Neural cell (in vitro differentiated cells): ENCODE measurements at regions not wholly inside any gene's neighbourhood (a gene's known extent, or its start where the extent isn't known, plus 50 kb on each side); places are given as distances from the start of the nearest gene placed in this dataset.
A peak's percentile ranks its signal among the peaks of the same experiment; 100 is the strongest.

ENCODE experiments used
- EZH2 ChIP-seq: fragments of 200-600, 300-800 bp; shearing (Covaris generic), sonication (generic); IDR thresholded peaks from 2 replicates; pipeline ENCODE4 v1.6.1; 2014; ENCODE audit warnings: antibody characterized with exemption, low read length, borderline replicate concordance, mild to moderate bottlenecking; ENCODE audit not compliant: insufficient read depth, poor library complexity, severe bottlenecking
- POLR2AphosphoS5 ChIP-seq: IDR thresholded peaks from 2 replicates; pipeline ENCODE4 v1.6.1; 2012
- SMC3 ChIP-seq: fragments of 450-650 bp; conservative IDR thresholded peaks from 2 replicates; pipeline ENCODE4 v1.6.1; 2014; ENCODE audit warnings: antibody characterized with exemption, mild to moderate bottlenecking, moderate library complexity; ENCODE audit not compliant: poor library complexity
- TAF1 ChIP-seq: IDR thresholded peaks from 2 replicates; pipeline ENCODE4 v1.6.1; 2012; ENCODE audit warnings: low read depth
- TF ChIP-seq, protein P1 (sequence below): fragments of 450-650 bp; IDR thresholded peaks from 2 replicates; pipeline ENCODE4 v1.5.1; 2014; ENCODE audit warnings: antibody characterized with exemption, mild to moderate bottlenecking, moderate library complexity; ENCODE audit not compliant: poor library complexity, severe bottlenecking

GRCh38 chr6:168956884-168957730 is 296.5 kb downstream of the THBS2 start:
- TF ChIP-seq TAF1: no peak
- TF ChIP-seq POLR2AphosphoS5: no peak
- TF ChIP-seq, protein P1, sequence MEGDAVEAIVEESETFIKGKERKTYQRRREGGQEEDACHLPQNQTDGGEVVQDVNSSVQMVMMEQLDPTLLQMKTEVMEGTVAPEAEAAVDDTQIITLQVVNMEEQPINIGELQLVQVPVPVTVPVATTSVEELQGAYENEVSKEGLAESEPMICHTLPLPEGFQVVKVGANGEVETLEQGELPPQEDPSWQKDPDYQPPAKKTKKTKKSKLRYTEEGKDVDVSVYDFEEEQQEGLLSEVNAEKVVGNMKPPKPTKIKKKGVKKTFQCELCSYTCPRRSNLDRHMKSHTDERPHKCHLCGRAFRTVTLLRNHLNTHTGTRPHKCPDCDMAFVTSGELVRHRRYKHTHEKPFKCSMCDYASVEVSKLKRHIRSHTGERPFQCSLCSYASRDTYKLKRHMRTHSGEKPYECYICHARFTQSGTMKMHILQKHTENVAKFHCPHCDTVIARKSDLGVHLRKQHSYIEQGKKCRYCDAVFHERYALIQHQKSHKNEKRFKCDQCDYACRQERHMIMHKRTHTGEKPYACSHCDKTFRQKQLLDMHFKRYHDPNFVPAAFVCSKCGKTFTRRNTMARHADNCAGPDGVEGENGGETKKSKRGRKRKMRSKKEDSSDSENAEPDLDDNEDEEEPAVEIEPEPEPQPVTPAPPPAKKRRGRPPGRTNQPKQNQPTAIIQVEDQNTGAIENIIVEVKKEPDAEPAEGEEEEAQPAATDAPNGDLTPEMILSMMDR: peak; percentile 95
- no peak for TF ChIP-seq EZH2
- peak; percentile 92 for TF ChIP-seq SMC3
